NOMO-1 (cell line): ENCODE measurements at regions not wholly inside any gene's neighbourhood (a gene's known extent, or its start where the extent isn't known, plus 50 kb on each side); places are given as distances from the start of the nearest gene placed in this dataset.

ENCODE experiments used
- DNase-seq, 2 experiments: peaks; one replicate each; lab custom pipeline; 2025; ENCODE audit not compliant: unreplicated experiment in 2 of 2; lab: John Stamatoyannopoulos, UW

DNA sequence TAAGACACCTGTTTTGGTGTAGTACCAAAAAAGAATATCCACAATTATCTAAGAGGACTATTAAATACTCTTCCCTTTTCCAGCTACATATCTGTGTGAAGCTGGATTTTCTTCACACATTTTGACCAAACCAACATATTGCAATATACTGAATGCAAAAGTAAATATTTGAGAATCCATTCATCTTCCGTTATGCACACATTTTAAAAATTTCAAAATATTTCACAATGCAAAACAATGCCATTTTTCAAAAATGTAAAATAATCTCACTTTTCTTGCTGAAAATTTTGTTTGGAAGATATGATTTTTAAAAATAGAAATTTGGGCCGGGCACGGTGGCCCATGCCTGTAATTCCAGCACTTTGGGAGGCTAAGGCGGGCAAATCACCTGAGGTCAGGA, 133.9 kb upstream of the FUT8 start:
- no peak for DNase-seq

DNA sequence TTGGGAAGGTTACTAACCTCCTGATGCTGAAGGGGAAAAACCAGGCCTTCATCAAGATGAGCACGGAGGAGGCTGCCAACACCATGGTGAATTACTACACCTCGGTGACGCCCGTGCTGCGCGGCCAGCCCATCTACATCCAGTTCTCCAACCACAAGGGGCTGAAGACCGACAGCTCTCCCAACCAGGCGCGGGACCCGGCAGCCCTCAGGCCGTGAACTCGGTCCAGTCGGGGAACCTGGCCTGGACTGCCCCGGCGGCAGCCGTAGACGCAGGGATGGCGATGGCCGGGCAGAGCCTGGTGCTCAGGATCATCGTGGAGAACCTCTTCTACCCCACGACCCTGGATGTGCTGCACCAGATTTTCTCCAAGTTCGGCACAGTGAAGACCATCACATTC, 133.0 kb upstream of the FUT8 start:
- DNase-seq = no peak

DNA sequence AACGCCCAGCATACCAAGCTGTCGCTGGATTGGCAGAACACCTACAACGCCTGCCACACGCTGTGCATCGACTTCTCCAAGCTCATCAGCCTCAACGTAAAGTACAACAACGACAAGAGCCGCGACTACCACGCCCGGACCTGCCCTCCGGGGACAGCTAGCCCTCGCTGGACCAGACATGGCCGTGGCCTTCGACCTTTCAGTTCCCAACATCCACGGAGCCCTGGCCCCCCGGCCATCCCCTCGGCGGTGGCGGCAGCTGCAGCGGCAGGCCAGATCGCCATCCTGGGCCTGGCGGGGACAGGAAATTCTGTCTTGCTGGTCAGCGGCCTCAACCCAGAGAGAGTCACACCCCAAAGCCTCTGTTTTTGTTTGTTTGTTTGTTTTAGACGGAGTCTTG, 132.6 kb upstream of the FUT8 start:
- no peak for DNase-seq

DNA sequence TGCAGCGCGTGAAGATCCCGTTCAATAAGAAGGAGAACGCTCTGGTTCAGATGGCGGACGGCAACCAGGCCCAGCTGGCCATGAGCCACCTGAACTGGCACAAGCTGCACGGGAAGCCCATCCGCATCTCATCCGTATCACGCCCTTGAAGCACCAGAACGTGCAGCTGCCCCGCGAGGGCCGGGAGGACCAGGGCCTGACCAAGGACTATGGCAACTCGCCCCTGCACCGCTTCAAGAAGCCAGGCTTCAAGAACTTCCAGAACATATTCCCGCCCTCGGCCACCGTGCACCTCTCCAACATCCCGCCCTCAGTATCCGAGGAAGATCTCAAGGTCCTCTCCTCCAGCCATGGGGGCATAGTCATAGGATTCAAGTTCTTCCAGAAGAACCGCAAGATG, 131.9 kb upstream of the FUT8 start:
- no peak for DNase-seq

DNA sequence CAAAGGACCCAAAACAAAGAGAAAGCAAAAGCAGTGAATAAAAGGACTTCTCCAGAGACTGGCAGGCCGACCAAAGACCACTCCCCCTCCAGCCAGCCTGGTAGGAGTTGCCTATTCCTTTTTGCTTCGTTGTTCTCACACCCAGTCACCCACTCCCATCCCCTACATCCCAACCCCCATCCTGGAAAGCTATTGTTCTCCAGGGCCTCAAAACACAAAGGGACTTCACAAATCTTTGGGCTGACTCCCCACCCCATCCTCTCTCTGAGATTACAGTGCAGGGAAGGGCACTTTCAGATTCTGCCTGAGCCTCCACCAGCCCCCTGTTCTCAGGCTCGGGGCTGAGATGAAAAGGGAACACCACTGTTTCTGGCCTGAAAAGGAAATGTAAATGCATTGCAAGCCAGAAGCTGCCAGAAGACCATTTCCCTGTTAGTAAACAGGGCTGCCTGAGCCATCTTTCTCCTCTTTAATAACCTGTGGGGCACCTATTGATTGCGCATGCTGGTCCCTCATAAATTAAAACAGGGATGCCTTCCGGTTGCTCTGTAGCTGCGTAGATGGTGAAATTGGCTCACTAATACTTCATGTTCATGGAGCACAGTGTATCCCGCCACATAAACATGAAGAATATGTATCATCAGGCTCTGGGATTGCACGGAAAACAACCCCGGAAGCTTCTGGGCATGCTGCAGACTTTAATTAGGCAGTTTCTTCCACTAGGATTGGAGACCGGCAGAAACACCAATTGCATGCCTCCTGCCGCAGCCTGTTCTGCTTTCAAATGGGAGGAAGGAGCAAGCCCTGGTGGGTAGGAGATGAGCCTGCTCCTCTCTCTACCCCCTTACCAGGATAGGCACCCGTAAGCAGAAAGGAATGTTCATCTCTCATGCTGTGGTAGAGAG, 130.3 kb upstream of the FUT8 start:
- peak in 1 of 2 experiments; percentile 12 for DNase-seq

DNA sequence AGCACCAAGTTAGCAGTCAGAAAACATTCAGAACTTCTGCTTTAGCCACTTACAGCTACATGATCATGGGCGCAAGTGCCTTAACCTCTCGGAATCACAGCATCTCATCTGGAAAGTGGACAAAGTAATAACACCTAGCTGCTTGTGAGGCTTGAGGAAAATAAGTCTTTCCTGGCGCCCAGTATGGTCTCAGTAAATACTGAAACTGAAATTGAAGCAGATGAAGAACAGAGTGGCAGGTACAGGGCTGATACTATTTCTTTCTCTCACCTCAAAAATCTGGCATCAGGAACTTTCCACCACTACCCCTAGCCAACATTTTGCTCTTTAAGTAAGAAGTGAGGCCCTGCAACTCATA, 129.7 kb upstream of the FUT8 start:
- DNase-seq = no peak

DNA sequence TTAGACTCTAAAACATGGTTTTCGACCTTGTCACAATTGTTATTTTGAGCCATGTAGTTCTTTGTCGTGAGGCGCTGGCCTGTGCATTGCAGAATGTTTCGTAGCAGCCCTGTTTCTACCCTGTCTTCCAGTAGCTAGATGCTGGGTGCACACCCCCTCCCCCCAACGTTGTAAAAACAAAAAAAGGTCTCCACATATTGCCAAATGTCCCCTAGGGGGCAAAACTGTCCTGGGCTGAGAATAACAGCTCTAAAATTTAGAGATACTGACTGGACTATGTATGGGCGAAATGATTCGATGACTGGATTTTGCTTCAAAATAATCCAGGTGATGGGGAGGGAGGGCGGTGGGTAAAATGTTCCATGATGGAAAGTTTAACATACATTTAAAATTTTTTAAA, 126.1 kb upstream of the FUT8 start:
- no peak for DNase-seq

DNA sequence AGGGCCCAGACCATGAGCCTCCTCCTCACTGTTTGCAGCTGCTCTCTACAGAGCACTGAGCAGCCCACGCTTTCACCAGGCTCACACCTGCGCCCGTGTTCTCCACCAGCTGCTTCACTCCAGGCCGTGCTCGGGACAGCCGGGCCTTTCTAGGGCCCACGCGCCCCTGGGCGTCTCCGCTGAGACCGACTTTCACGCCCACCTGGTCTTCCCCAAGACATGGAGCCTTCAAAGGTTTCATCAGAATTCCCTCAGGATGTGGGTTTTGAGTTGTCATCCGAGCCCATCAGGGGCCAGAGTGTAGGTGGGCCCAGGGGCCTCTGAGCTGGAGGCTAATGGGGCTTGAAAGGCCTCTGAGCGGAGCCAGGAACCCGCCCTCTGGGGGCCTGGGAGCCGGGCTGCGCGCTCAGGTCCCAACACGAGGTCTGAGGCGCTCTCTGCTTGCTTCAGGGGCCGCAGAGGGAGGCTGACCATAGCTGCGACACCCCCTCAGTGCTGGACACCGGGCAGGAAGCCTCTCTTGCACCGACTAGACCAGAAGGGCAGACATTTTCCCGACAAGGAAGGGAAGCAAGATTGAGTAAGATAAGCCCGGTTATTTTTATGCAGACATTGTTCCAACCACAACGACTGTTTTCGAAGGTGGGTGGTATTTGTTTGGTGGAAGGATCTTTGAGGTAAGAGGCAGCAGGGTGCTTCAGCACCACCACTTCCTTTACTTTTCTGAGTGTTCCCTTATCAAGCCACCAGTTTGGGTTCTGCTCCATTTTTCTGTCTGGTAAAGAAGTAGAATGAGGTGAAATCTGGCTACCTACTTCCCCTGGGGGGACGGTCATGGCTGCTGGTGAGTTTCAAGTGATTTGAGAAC, 125.0 kb upstream of the FUT8 start:
- DNase-seq = no peak

DNA sequence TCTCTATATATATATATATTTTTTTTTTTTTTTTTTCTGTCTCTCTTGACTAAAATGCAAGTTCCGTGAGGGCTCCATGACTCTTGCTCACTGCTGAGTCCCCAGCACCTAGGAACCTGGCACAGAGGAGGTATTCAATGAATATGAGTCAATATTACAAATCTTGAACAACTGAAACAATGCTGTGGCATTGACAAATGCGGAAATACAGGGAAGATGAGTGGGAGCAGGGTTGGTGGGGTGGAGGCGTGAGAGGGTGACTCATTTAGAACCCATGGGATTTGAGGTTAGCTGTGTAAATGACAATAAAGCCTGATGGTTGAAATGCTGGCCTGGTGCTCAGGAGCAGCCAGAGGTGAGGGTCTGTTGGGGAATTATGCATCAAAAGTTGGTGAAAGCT, 121.7 kb upstream of the FUT8 start:
- DNase-seq = no peak

DNA sequence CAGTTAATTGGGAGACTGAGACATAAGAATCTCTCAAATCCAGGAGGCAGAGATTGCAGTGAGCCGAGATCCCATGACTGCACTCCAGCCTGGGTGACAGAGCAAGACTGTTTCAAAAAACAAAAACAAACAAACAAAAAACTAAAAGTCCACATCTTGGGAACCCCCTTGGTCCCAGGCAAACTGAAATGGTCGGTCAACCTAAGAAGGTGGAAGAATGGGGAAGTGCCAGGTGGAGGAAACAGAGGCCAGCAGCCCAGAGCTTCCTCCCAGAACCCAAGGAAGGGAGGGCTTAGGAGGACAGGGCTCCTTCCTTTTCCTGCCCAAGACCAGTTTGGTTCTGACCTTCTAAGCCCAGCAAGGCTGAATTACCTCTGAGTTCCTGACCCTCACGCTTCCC, 121.0 kb upstream of the FUT8 start:
- DNase-seq = no peak

DNA sequence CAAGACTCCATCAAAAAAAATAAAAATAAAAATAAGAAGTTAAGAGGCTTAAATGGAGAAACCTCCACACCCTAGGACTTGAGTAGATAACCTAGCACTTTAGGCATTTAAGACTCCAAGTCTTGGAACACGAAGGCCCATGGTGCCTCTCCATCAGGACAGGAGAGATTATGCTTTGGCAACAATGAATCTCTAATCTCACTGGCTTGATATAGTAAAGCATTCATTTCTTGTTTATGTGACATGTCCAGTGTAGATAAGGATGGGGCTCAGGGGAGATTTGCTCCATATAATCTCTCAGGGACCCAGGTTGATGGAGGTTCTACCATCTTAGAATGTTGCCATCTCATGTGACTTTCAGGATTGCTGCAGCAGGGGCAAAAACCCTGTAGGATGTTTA, 117.7 kb upstream of the FUT8 start:
- DNase-seq = no peak

DNA sequence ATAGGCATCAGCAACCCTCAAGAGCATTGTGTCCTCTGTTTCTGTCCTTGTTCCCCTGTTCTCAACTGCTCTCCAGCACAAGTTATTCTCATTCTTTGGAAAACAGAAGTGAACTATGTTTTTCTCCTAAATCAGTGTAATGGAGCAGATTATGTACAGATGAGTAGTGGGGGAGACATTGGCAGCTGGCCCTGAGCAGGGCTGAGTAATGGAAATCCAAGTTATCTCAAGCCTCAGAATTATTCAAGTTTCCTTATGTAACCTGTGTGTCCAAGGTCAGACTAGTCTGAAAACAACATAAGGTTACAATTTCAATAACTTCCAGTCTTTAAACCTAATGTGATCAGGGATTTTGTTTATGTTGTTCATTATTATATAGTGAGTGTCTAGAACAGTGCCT, 116.1 kb upstream of the FUT8 start:
- no peak for DNase-seq

DNA sequence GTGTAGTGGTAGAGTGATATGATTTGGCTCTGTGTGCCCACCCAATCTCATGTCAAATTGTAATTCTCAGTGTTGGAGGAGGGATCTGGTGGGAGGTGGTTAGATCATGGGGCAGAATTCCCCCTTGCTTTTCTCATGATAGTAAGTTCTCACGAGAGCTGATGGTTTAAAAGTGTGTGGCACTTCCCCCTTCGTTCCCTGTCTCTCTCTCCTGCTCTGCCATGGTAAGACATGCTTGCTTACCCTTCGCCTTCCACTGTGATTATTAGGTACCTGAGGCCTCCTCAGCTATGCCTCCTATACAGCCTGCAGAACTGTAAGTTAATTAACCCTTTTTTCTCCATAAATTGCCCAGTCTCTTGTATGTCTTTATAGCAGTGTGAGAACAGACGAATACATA, 115.7 kb upstream of the FUT8 start:
- no peak for DNase-seq

DNA sequence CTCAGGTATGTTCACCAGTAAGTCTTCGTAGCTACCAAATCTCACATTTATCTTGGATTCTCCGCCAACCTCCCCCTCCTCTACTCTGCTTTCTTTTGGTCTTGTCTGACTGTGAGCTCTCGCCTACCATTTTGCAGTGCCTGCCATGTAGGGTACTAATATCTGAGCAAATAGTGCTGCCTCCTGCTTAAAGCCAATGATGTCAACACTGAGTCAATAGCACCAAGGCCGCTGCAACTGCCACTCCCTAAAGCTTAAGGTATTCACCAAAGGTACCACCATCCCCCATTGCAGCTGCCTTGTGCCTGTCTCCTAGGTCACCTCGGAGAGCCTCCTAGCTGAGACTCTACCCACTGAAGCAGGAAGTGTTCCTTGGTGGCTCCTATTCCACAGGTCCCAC, 114.8 kb upstream of the FUT8 start:
- no peak for DNase-seq

DNA sequence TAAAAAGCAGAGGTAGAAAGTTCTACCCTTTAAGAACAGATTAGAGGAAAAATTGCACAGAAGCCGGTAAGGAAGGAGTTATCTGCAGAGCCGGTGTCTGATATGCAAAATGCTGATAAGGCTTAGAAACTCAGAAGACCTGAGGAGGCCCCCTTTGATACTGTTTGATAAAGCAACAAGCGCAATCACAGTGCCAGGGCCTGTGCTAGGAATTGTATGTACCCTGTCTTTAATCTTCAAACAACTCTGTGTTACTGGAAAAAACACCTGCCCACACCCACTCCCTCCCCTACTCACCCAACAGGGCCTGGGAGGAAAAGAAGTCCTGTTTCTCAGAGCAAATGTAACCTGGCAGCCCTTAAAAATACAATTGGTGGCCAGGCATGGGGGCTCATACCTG, 112.7 kb upstream of the FUT8 start:
- no peak for DNase-seq

DNA sequence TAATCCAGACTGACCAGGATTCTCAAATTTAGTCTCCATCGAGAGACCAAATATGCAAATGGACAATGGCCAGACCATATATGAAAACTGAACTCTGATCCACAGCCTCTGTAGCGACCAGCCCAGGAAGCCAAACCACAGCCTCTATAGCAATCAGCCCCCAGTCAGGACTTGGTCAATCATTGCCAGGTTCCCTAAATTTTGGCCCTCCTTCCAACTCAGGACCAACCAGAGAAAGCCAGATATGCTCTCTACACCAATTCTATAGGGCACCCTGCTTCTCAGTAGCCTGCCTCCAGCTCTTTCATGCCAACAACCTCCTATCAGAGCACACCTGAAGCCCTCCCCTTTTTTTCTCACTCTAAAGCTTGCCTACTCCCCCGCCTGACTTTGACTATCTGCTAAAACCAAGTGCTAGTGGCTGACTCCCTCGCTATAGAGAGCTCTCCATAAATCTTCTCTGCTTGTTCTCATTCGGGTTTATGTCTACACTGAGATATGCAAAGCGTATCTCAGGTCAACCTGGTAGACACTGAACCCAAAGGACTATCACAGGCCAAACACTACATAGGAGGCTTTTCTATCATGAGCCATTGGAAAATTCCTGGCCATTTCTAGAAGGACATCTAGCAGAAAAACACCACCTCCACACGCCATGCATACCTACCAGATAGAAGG, 110.5 kb upstream of the FUT8 start:
- no peak for DNase-seq

DNA sequence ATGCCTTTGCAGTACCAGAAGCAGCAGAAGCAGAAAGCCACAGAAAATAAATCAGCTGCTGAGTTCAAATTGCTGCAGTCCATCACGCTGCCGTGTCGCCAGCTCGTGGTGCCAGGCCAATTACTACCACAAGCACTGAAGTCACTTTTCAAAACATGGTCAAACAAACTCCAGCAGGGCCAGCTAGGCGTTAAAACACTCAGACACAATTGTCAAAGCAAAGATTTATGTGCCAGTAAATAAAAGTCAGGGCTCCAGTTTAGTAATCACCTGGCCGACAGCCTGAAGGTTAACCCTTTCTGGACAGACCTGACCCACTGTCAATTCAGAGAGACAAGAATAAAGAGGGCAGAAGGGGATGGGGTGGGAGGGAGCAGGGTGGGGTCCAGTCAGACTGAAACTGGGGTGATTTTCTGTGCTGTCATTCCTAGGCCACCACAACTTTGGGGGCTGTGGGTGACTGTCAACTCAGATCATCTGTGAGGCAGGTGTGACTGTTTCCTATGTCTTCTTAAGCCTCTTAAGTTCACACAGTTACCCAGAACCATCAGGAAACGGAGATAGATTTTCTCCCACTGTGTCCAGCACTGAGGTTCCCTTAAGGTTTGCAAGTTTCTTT, 109.8 kb upstream of the FUT8 start:
- DNase-seq = no peak

DNA sequence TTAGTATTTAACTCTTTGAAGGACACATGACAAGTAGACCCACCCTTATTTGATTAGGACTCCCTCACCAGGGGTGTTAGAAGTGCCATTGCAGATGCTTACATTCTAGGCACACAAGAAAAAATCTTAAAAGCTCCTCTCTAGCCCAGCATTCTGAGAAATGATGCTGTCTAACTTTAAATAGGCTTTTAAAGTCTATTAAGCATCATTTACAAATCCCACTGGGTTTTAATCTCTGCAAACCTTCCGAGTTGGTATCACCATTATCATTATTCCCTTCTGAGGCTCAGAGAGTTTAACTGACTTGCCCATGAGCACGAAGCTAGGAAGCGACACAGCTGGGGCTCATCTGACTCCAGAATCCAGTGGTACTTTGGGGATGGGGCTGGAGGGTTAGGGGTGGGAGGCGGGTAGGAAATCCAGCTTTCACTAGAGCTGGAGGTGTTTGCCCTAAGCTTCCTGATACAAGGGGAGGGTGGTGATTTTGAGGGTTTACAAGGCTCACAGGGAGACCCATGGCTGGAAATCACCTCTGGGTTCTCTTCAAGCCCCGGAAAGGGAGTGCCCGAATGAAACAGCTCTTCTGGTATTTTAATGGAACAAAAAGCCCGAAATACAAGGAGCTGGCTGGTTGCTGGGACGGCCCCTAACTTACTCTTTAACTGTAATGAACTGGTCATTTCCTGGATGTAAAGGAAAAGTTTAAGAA, 109.2 kb upstream of the FUT8 start:
- no peak for DNase-seq

DNA sequence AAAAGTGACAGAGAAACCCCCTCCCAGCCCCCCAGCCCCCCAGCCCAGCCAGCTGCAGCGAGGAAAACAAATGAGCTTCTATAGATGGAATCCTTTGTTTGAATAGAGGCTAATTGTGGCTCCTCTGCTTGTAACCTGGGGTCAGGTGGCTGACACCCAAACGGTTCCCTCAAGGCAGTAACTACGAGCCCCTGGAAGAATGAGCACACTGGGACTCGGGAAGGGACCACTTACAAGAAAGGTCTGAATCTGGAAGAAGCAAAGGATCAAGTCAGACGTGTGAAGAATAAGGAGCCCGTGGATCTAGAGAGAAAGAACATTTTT, 108.7 kb upstream of the FUT8 start:
- no peak for DNase-seq

DNA sequence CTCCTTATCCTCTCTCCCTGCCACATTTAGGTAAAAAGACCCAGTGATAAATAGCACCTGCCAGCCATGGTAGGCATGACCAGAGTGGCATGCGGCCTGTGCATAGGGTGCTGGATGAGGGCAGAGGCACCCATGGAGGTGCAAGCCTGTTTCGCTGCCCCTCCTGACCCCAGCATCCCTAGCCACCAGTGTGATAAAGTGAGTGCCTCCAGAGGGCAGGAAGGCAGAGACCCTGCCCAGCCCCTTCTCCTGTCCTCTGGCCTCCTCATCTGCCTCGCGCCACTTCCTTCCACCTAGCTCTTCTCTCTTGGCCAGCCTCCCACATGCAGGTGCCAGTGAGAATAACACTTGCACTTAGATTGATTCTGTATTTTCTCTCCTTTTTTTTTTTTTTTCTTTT, 108.3 kb upstream of the FUT8 start:
- no peak for DNase-seq

DNA sequence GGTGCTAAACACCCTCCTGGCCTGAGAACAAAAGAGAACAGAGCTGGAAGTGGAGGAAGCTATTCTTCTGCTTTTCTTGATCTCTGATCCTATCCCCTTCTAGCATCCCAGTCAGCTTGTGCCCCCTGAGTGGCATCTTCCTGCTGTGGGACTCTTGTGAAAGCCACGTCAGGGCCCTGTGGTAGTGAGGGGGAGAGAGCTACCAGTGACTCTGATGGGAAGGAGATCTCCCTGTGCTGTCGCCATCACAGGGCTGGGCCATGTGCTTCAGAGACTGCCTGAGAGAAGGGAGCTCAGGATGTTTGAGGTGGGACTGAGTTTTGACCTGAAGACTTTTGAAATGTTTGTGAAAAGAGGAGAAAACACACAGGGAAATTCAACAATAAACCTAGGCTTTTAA, 107.6 kb upstream of the FUT8 start:
- no peak for DNase-seq
